ENCODE measurements at regions not wholly inside any gene's neighbourhood (a gene's known extent, or its start where the extent isn't known, plus 50 kb on each side); places are given as distances from the start of the nearest gene placed in this dataset.

DNA sequence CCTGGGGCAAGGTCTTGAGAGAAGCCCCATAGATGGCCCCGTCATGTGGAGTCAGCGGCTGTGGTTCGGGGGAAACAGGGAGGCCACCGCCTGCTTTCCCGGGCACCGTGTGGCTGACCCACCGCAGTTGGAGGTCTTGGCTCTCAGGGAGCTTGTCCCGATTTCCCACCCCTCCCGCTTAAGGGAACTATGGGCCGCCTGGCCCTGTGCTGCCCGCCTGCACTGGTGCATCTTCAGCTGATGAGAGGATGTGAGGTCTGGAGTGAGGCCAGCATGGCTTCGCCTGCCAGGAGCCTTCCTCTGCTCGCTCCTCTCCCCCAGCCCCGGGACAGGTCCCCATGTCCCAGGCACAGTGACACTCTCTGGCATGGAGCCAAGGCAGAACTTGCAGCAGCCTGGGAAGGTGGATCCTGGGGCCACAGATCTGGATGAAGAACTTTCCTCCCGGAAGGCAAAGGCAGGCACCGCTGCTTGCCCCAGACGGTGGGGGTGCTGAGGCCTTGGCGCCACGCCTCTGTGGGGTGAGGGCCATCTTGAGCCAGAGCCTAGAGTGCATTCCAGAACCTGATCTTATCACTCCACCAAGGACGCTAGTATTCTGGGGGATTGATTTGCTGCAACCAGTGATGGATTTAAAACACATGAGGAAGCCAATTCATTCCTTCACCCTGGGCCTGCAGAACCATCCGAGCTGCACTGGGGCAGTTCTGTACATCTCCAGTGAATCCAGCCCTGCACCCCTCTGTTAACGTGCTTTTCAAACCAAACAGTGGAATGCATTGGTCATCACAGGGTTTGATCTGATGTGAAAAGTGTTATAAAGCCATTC is 178.6 kb upstream of the TNRC6C start:
- no peaks in the 10 kb centered on the region for H3K27me3 Mint-ChIP-seq (ENCODE audit: low read depth)
- H3K36me3 Mint-ChIP-seq (ENCODE audit: low read depth), result no peaks in the 10 kb centered on the region
- ATAC-seq (no peak), DNase-seq (no peak)
- ChIA-PET POLR2A (no interaction called here), CTCF (no interaction called here)
- peaks cover 17% of the 10 kb centered on the region for H3K4me1 Mint-ChIP-seq (ENCODE audit: low read depth)
- H3K9me3 Mint-ChIP-seq (ENCODE audit: insufficient read depth), result no peaks in the 10 kb centered on the region
- no peak overlapping the region for H3K4me3 Mint-ChIP-seq
- no peak overlapping the region for H3K27ac Mint-ChIP-seq

- H3K36me3 Mint-ChIP-seq (ENCODE audit: low read depth), result no peaks in the 10 kb centered on the region
- ATAC-seq, result no peak
- CTCF ChIA-PET, result no interaction called here
- H3K4me3 Mint-ChIP-seq, result no peak overlapping the region
- POLR2A ChIA-PET, result no interaction called here
- H3K4me1 Mint-ChIP-seq (ENCODE audit: low read depth), result peaks cover 18% of the 10 kb centered on the region
- DNase-seq, result no peak
- H3K9me3 Mint-ChIP-seq (ENCODE audit: insufficient read depth), result no peaks in the 10 kb centered on the region
- no peaks in the 10 kb centered on the region for H3K27me3 Mint-ChIP-seq (ENCODE audit: low read depth)
- no peak overlapping the region for H3K27ac Mint-ChIP-seq
These were observed 177.0 kb upstream of the TNRC6C start for GRCh38 chr17:77781536-77781935.

- H3K36me3 Mint-ChIP-seq (ENCODE audit: low read depth), result no peaks in the 10 kb centered on the region
These were observed 176.3 kb upstream of the TNRC6C start for GRCh38 chr17:77782201-77782600.

DNA sequence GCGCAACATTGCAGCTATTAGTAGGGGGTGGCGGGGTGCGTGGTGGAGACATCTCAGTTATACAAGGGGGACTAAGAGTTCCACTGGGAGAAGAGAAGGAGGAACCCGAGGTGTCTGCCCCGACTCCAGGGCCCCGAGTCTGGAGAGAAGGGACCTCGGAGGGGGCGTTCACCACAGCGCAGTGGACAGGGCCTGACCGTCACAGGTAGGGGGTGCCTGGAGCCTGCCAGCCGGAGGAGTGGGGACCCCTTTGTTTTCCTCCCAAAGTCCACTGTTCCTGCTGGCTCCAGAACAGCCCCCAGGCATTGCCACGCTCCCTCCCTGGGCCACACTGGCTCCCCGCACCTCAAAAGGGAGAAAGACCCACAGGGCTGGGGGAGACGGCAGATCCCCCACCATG is 175.9 kb upstream of the TNRC6C start:
- POLR2A ChIA-PET, result interaction anchor here (0.8 kb wide), 1 partner anchor 176 kb away, joined by 3 read pairs; the partner anchor contains the start of gene TNRC6C
- Mint-ChIP-seq H3K4me1 (ENCODE audit: low read depth) (peaks cover 18% of the 10 kb centered on the region), H3K36me3 (ENCODE audit: low read depth) (no peaks in the 10 kb centered on the region), H3K4me3 (no peak overlapping the region), H3K27me3 (ENCODE audit: low read depth) (peaks cover 1% of the 10 kb centered on the region), H3K9me3 (ENCODE audit: insufficient read depth) (no peaks in the 10 kb centered on the region), H3K27ac (no peak overlapping the region)
- CTCF ChIA-PET, result interaction anchor here (0.7 to 1.2 kb wide), 2 partner anchors 231 to 236 kb away, joined by 3 to 7 read pairs; no protein-coding TSS in a partner anchor
- ATAC-seq (no peak), DNase-seq (no peak)

More at GRCh38 chr17:77782201-77782600, 176.3 kb upstream of the TNRC6C start:
- Mint-ChIP-seq H3K4me3 (no peak overlapping the region), H3K27ac (no peak overlapping the region), H3K27me3 (ENCODE audit: low read depth) (no peaks in the 10 kb centered on the region), H3K4me1 (ENCODE audit: low read depth) (peaks cover 18% of the 10 kb centered on the region), H3K9me3 (ENCODE audit: insufficient read depth) (no peaks in the 10 kb centered on the region)
- DNase-seq, result no peak
- POLR2A ChIA-PET, result no interaction called here
- CTCF ChIA-PET, result interaction anchor here (0.7 to 1.2 kb wide), 2 partner anchors 232 to 237 kb away, joined by 3 to 7 read pairs; no protein-coding TSS in a partner anchor
- no peak for ATAC-seq

- H3K9me3 Mint-ChIP-seq (ENCODE audit: insufficient read depth), result no peaks in the 10 kb centered on the region
- ATAC-seq (peak; percentile 91), DNase-seq (peak; percentile 61)
- CTCF ChIA-PET, result interaction anchor here (0.8 to 2.0 kb wide), 7 partner anchors 10 to 241 kb away, joined by 3 to 11 read pairs (median 4); no protein-coding TSS in a partner anchor
- H3K27ac Mint-ChIP-seq, result peak overlapping the region; percentile 80
- POLR2A ChIA-PET, result interaction anchor here (0.6 to 1.5 kb wide), 7 partner anchors 30 to 343 kb away, joined by 3 to 11 read pairs (median 3); partner anchors contain the start of gene TNRC6C
- peak overlapping the region; percentile 27 for H3K4me3 Mint-ChIP-seq
- H3K27me3 Mint-ChIP-seq (ENCODE audit: low read depth), result peaks cover 3% of the 10 kb centered on the region
- no peaks in the 10 kb centered on the region for H3K36me3 Mint-ChIP-seq (ENCODE audit: low read depth)
- peaks cover 18% of the 10 kb centered on the region for H3K4me1 Mint-ChIP-seq (ENCODE audit: low read depth)
These were observed 174.3 kb upstream of the TNRC6C start for GRCh38 chr17:77783991-77784820.

- DNase-seq (no peak), ATAC-seq (no peak)
- Mint-ChIP-seq H3K27ac (no peak overlapping the region), H3K27me3 (ENCODE audit: low read depth) (peaks cover 3% of the 10 kb centered on the region), H3K4me3 (no peak overlapping the region), H3K36me3 (ENCODE audit: low read depth) (no peaks in the 10 kb centered on the region), H3K4me1 (ENCODE audit: low read depth) (peaks cover 18% of the 10 kb centered on the region), H3K9me3 (ENCODE audit: insufficient read depth) (no peaks in the 10 kb centered on the region)
- CTCF ChIA-PET, result interaction anchor here (1.7 to 2.0 kb wide), 2 partner anchors 228 to 242 kb away, joined by 6 to 11 read pairs; no protein-coding TSS in a partner anchor
- POLR2A ChIA-PET, result no interaction called here
These were observed 173.1 kb upstream of the TNRC6C start for GRCh38 chr17:77785312-77785905.

DNA sequence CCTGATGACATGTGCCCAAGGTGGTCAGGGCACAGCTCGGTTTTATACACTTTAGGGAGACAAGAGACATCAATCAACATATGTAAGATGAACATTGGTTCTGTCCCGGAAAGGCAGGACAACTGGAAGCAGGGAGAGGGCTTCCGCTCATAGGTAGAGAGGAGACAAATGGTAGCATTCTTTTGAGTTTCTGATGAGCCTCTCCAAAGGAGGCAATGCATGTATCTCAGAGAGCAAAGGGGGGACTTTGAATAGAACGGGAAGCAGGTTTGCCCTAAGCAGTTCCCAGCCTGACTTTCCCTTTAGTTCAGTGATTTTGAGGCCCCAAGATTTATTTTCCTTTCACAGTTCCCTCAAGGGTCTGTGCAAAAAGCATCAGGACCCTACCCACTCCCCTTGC is 172.4 kb upstream of the TNRC6C start:
- no peak overlapping the region for H3K4me3 Mint-ChIP-seq
- CTCF ChIA-PET, result no interaction called here
- ATAC-seq (no peak), DNase-seq (no peak)
- H3K9me3 Mint-ChIP-seq (ENCODE audit: insufficient read depth), result no peaks in the 10 kb centered on the region
- no peaks in the 10 kb centered on the region for H3K36me3 Mint-ChIP-seq (ENCODE audit: low read depth)
- POLR2A ChIA-PET, result no interaction called here
- H3K27me3 Mint-ChIP-seq (ENCODE audit: low read depth), result peaks cover 3% of the 10 kb centered on the region
- H3K4me1 Mint-ChIP-seq (ENCODE audit: low read depth), result peaks cover 18% of the 10 kb centered on the region
- H3K27ac Mint-ChIP-seq, result no peak overlapping the region

DNA sequence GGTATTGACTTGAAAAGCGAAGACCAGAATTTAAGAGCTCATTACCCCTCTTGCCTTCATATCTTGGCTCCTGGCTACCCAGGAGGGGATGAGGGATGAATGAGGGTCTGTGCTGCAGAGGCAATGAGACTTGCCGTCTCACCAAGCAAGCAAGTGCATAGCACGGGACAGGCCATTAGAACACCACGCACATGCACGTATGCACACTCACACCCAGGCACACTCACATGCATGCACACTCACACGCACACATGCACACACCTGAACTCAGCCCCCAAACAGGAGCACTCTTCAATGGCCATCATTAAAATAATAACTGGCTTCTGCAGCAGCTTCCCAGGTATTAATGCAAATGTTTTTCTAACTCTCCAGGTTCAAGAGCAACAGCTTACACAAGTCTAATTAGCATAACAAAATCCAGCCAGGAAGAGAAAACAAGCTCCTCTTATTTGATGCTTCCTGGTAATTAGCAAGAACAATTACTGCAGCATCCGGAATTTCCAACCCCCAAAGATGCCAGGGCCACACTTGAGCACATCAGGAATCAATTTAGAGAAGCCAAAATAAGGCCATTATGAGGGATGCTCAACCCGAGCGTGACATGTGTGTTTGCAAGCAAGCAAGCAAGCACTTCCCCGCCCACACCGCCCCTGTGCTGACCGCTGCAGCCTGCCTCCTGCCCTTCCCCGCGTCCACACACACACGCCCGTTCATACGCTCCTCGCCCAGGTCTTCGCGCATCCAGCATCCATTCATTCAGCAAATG is 171.6 kb upstream of the TNRC6C start:
- Mint-ChIP-seq H3K27me3 (ENCODE audit: low read depth) (peaks cover 3% of the 10 kb centered on the region), H3K27ac (no peak overlapping the region), H3K9me3 (ENCODE audit: insufficient read depth) (no peaks in the 10 kb centered on the region), H3K4me3 (no peak overlapping the region), H3K36me3 (ENCODE audit: low read depth) (no peaks in the 10 kb centered on the region), H3K4me1 (ENCODE audit: low read depth) (peaks cover 18% of the 10 kb centered on the region)
- DNase-seq (no peak), ATAC-seq (no peak)
- CTCF ChIA-PET, result interaction anchor here (1.2 kb wide), 1 partner anchor 227 kb away, joined by 4 read pairs; no protein-coding TSS in a partner anchor
- POLR2A ChIA-PET, result interaction anchor here (0.6 kb wide), 1 partner anchor 172 kb away, joined by 3 read pairs; the partner anchor contains the start of gene TNRC6C

DNA sequence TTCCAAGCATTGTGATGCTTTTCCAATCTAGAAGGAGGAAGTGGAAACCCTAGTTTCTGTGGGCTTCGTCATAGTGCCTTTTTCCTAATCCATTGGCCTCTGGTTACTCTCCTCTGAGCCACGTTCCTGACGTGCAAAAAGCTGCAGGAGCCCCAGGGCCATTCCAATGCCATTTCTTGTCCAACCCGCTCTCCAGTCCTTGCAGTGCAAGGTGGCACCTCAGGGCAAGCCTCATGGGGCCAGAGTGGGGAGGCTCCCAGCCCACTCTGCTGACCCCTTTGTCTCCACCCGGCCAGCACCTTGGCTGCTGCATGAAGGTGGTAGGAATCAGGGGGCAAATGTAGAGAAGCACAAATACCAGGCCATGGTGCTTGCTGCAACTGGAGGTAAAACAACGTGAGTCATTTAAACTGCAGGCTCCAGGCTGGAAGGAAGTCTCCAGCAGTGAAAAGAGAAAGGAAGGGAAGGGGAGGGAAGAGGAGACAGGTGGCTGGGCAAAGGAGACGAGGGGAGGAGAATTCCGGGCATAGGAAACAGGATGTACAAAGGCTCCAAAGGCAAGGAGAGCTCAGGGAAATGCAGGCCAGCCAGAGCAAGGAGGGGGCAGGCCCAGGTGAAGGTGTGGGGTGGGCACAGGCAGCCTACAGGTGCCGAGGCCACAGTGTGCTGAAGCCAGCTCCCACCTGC is 168.2 kb upstream of the TNRC6C start:
- no peaks in the 10 kb centered on the region for H3K36me3 Mint-ChIP-seq (ENCODE audit: low read depth)
- H3K27me3 Mint-ChIP-seq (ENCODE audit: low read depth), result peaks cover 5% of the 10 kb centered on the region
- DNase-seq (no peak), ATAC-seq (no peak)
- no peaks in the 10 kb centered on the region for H3K9me3 Mint-ChIP-seq (ENCODE audit: insufficient read depth)
- H3K27ac Mint-ChIP-seq, result no peak overlapping the region
- H3K4me1 Mint-ChIP-seq (ENCODE audit: low read depth), result peaks cover 6% of the 10 kb centered on the region
- POLR2A ChIA-PET, result no interaction called here
- CTCF ChIA-PET, result no interaction called here
- H3K4me3 Mint-ChIP-seq, result no peak overlapping the region

DNA sequence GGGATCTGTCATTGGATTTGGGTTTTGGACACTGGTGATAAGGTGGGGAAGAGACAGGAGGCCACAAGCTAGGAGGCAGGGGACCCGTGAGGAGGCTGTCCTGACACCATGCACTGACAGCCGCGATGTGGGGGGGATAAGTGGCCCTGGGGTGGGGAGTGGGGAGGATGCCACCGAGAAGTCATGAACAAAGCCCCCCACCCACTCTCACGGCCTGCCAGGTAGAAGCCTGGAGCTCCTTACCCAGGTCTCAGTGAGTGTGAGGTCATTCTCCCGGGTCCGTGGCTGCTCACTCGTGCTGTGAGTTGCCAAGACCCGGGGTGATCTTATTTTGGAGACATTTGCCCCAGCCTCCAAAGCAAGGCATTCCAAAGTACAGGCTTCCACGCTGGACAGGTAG is 165.9 kb upstream of the TNRC6C start:
- Mint-ChIP-seq H3K4me3 (no peak overlapping the region), H3K9me3 (ENCODE audit: insufficient read depth) (no peaks in the 10 kb centered on the region), H3K36me3 (ENCODE audit: low read depth) (no peaks in the 10 kb centered on the region), H3K27ac (no peak overlapping the region), H3K4me1 (ENCODE audit: low read depth) (peaks cover 8% of the 10 kb centered on the region), H3K27me3 (ENCODE audit: low read depth) (peaks cover 6% of the 10 kb centered on the region)
- ATAC-seq (no peak), DNase-seq (no peak)
- CTCF ChIA-PET, result interaction anchor here (1.0 kb wide), 1 partner anchor 227 kb away, joined by 3 read pairs; no protein-coding TSS in a partner anchor
- POLR2A ChIA-PET, result no interaction called here

Data from activated CD8-positive, alpha-beta T cell treated with anti-CD3 and anti-CD28 coated beads, Interleukin-2, amount 10 ng/mL, durations not matched to agents 7 days and 5 days (primary cell).